ENCODE measurements at regions not wholly inside any gene's neighbourhood (a gene's known extent, or its start where the extent isn't known, plus 50 kb on each side); places are given as distances from the start of the nearest gene placed in this dataset.
A peak's percentile ranks its signal among the peaks of the same experiment; 100 is the strongest.

GRCh38 chr4:38189445-38189844, 229.2 kb downstream of the PTTG2 start:
- intact Hi-C loops (cut with micrococcal nuclease) = no loop called here
- DNase-seq = no peak
- Mint-ChIP-seq H3K27ac (no peak overlapping the region), H3K4me3 (no peak overlapping the region), H3K36me3 (no peaks in the 10 kb centered on the region), H3K4me1 (no peaks in the 10 kb centered on the region), H3K9me3 (peaks cover 0 to under 1% (median 0%) of the 10 kb centered on the region in 8 donors), H3K27me3 (peaks cover 1 to 3% of the 10 kb centered on the region in 2 donors)
- H3K4me3 ChIP-seq (ENCODE audit: low read length in 2 of 2) = no peak overlapping the region
- POLR2A ChIA-PET (ENCODE audit: partially characterized antibody) = no interaction called here
- no peaks in the 10 kb centered on the region for H3K27me3 ChIP-seq (ENCODE audit: insufficient read depth, low read length)
- no peaks in the 10 kb centered on the region for H3K9me3 ChIP-seq (ENCODE audit: control insufficient read depth in 1 of 2, low read length in 2 of 2)
- H3K4me1 ChIP-seq (ENCODE audit: insufficient read depth, low read length) = no peaks in the 10 kb centered on the region
- H3K36me3 ChIP-seq (ENCODE audit: insufficient read depth, low read length) = no peaks in the 10 kb centered on the region
- CTCF ChIA-PET (ENCODE audit: partially characterized antibody) = interaction anchor here (1.8 kb wide), 1 partner anchor 10 kb away, joined by 5 read pairs; no protein-coding TSS in a partner anchor
- H3K27ac ChIP-seq (ENCODE audit: low read depth, low read length) = no peak overlapping the region

DNA sequence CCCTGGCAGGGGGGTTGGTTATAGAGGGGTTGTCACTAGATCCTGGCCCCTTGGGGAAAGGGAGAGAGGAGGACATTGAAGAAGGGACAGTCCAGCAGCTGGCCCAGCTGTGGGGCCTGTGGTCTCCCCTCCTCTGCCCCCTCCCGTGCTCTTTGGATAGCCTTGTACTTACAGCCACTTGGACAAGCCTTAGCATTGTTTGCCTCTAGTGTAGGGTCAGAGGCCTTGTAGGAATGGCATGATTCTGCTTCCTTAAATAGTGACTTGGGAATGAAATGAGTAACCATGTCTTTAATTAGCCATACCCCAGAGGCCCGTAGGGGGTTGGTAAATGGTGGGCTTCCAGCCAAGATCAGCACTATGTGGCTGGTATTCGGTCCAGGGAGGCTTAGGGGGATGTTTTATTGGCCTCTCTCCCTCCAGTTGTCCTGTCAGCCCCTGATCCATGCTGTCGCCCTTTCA, 230.6 kb downstream of the PTTG2 start:
- intact Hi-C loops (cut with micrococcal nuclease) = no loop called here
- DNase-seq = no peak
- H3K27ac Mint-ChIP-seq = no peak overlapping the region
- Histone ChIP-seq H3K4me3 (ENCODE audit: low read length in 2 of 2) (no peak overlapping the region), H3K4me1 (ENCODE audit: insufficient read depth, low read length) (no peaks in the 10 kb centered on the region), H3K27ac (ENCODE audit: low read depth, low read length) (no peak overlapping the region), H3K27me3 (ENCODE audit: insufficient read depth, low read length) (no peaks in the 10 kb centered on the region), H3K9me3 (ENCODE audit: control insufficient read depth in 1 of 2, low read length in 2 of 2) (no peaks in the 10 kb centered on the region), H3K36me3 (ENCODE audit: insufficient read depth, low read length) (no peaks in the 10 kb centered on the region)
- POLR2A ChIA-PET (ENCODE audit: partially characterized antibody) = no interaction called here
- H3K4me3 Mint-ChIP-seq = no peak overlapping the region
- CTCF ChIA-PET (ENCODE audit: partially characterized antibody) = interaction anchor here (1.8 kb wide), 1 partner anchor 11 kb away, joined by 5 read pairs; no protein-coding TSS in a partner anchor
- no peaks in the 10 kb centered on the region for H3K4me1 Mint-ChIP-seq
- H3K27me3 Mint-ChIP-seq = peaks cover 1 to 3% of the 10 kb centered on the region in 2 donors
- H3K36me3 Mint-ChIP-seq = no peaks in the 10 kb centered on the region
- H3K9me3 Mint-ChIP-seq = peaks cover 0 to 8% (median 3%) of the 10 kb centered on the region in 8 donors

GRCh38 chr4:38192516-38192915, 232.3 kb downstream of the PTTG2 start:
- Mint-ChIP-seq H3K27ac (no peak overlapping the region), H3K36me3 (no peaks in the 10 kb centered on the region), H3K4me1 (no peaks in the 10 kb centered on the region), H3K9me3 (peaks cover 0 to 13% (median 5%) of the 10 kb centered on the region in 8 donors), H3K4me3 (no peak overlapping the region), H3K27me3 (peaks cover 1 to 3% of the 10 kb centered on the region in 2 donors)
- intact Hi-C loops (cut with micrococcal nuclease) = no loop called here
- H3K4me1 ChIP-seq (ENCODE audit: insufficient read depth, low read length) = no peaks in the 10 kb centered on the region
- H3K27ac ChIP-seq (ENCODE audit: low read depth, low read length) = no peak overlapping the region
- H3K36me3 ChIP-seq (ENCODE audit: insufficient read depth, low read length) = no peaks in the 10 kb centered on the region
- no peak overlapping the region for H3K4me3 ChIP-seq (ENCODE audit: low read length in 2 of 2)
- ChIA-PET POLR2A (ENCODE audit: partially characterized antibody) (no interaction called here), CTCF (ENCODE audit: partially characterized antibody) (interaction anchor here (1.3 to 2.1 kb wide), 3 partner anchors 13 to 483 kb away, joined by 3 to 9 read pairs (median 3); no protein-coding TSS in a partner anchor)
- H3K9me3 ChIP-seq (ENCODE audit: control insufficient read depth in 1 of 2, low read length in 2 of 2) = no peaks in the 10 kb centered on the region
- no peaks in the 10 kb centered on the region for H3K27me3 ChIP-seq (ENCODE audit: insufficient read depth, low read length)
- no peak for DNase-seq

DNA sequence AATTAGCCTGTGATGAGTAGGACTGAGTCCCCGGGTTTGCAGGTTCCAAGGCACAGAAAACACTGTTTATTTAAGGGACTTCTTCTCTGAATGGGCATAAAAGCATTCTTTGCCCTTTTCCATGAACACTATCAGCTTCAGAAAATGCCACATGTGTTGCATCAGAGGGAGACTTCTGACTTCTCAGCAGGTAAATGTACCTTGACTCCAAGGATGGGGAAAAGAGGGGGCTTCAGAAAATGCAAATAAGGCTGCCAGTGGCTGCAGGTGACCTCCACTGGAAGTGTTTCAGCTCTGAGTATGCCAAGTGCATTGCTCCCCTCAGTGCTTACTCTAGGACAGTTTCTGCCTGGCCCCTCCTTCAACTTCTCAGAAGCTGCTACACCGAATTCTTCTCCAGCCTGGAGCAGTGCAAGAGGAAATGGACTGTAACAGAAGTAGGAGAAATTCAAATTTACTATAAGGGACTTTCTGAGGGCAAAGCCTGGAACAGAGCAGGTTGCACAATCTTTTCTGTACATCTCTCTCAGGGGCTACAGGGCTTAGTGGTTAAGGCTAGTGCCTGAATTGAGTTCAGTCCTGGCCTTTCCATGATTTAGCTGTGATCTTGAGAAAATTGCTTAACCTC, 233.2 kb downstream of the PTTG2 start:
- no peak overlapping the region for H3K27ac ChIP-seq (ENCODE audit: low read depth, low read length)
- ChIA-PET POLR2A (ENCODE audit: partially characterized antibody) (no interaction called here), CTCF (ENCODE audit: partially characterized antibody) (interaction anchor here (1.3 to 2.1 kb wide), 3 partner anchors 12 to 482 kb away, joined by 3 to 9 read pairs (median 4); no protein-coding TSS in a partner anchor)
- H3K9me3 Mint-ChIP-seq = peaks cover 0 to 13% (median 5%) of the 10 kb centered on the region in 8 donors
- H3K27me3 Mint-ChIP-seq = peaks cover 1 to 3% of the 10 kb centered on the region in 2 donors
- H3K4me1 ChIP-seq (ENCODE audit: insufficient read depth, low read length) = no peaks in the 10 kb centered on the region
- no peaks in the 10 kb centered on the region for H3K9me3 ChIP-seq (ENCODE audit: control insufficient read depth in 1 of 2, low read length in 2 of 2)
- H3K36me3 ChIP-seq (ENCODE audit: insufficient read depth, low read length) = no peaks in the 10 kb centered on the region
- no peak overlapping the region for H3K4me3 ChIP-seq (ENCODE audit: low read length in 2 of 2)
- no peak for DNase-seq
- intact Hi-C loops (cut with micrococcal nuclease) = no loop called here
- H3K36me3 Mint-ChIP-seq = no peaks in the 10 kb centered on the region
- no peak overlapping the region for H3K27ac Mint-ChIP-seq
- no peaks in the 10 kb centered on the region for H3K27me3 ChIP-seq (ENCODE audit: insufficient read depth, low read length)
- H3K4me3 Mint-ChIP-seq = no peak overlapping the region
- H3K4me1 Mint-ChIP-seq = no peaks in the 10 kb centered on the region

- H3K36me3 Mint-ChIP-seq = no peaks in the 10 kb centered on the region
- Histone ChIP-seq H3K27ac (ENCODE audit: low read depth, low read length) (no peak overlapping the region), H3K27me3 (ENCODE audit: insufficient read depth, low read length) (no peaks in the 10 kb centered on the region), H3K4me1 (ENCODE audit: insufficient read depth, low read length) (no peaks in the 10 kb centered on the region), H3K9me3 (ENCODE audit: control insufficient read depth in 1 of 2, low read length in 2 of 2) (no peaks in the 10 kb centered on the region), H3K36me3 (ENCODE audit: insufficient read depth, low read length) (no peaks in the 10 kb centered on the region), H3K4me3 (ENCODE audit: low read length in 2 of 2) (no peak overlapping the region)
- ChIA-PET CTCF (ENCODE audit: partially characterized antibody) (interaction anchor here (1.3 to 2.1 kb wide), 2 partner anchors 13 to 15 kb away, joined by 4 to 9 read pairs; no protein-coding TSS in a partner anchor), POLR2A (ENCODE audit: partially characterized antibody) (no interaction called here)
- peaks cover 0 to 13% (median 5%) of the 10 kb centered on the region in 8 donors for H3K9me3 Mint-ChIP-seq
- no peak overlapping the region for H3K4me3 Mint-ChIP-seq
- intact Hi-C loops (cut with micrococcal nuclease) = no loop called here
- H3K27ac Mint-ChIP-seq = peak overlapping the region in 1 of 7 donors; percentile 42
- peaks cover 1 to 3% of the 10 kb centered on the region in 2 donors for H3K27me3 Mint-ChIP-seq
- DNase-seq = no peak
- no peaks in the 10 kb centered on the region for H3K4me1 Mint-ChIP-seq
Measured at GRCh38 chr4:38194047-38194602, 233.9 kb downstream of the PTTG2 start.

- Mint-ChIP-seq H3K27me3 (peaks cover 1 to 3% of the 10 kb centered on the region in 2 donors), H3K36me3 (no peaks in the 10 kb centered on the region), H3K9me3 (peaks cover 0 to 13% (median 5%) of the 10 kb centered on the region in 8 donors), H3K4me1 (no peaks in the 10 kb centered on the region), H3K4me3 (no peak overlapping the region), H3K27ac (no peak overlapping the region)
- DNase-seq = no peak
- CTCF ChIA-PET (ENCODE audit: partially characterized antibody) = interaction anchor here (1.6 kb wide), 1 partner anchor 564 kb away, joined by 3 read pairs; no protein-coding TSS in a partner anchor
- POLR2A ChIA-PET (ENCODE audit: partially characterized antibody) = no interaction called here
- no peaks in the 10 kb centered on the region for H3K27me3 ChIP-seq (ENCODE audit: insufficient read depth, low read length)
- no peaks in the 10 kb centered on the region for H3K4me1 ChIP-seq (ENCODE audit: insufficient read depth, low read length)
- no peaks in the 10 kb centered on the region for H3K36me3 ChIP-seq (ENCODE audit: insufficient read depth, low read length)
- H3K9me3 ChIP-seq (ENCODE audit: control insufficient read depth in 1 of 2, low read length in 2 of 2) = no peaks in the 10 kb centered on the region
- H3K4me3 ChIP-seq (ENCODE audit: low read length in 2 of 2) = no peak overlapping the region
- H3K27ac ChIP-seq (ENCODE audit: low read depth, low read length) = no peak overlapping the region
- intact Hi-C loops (cut with micrococcal nuclease) = no loop called here
Measured at GRCh38 chr4:38195486-38195885, 235.3 kb downstream of the PTTG2 start.

GRCh38 chr4:38195911-38196310, 235.7 kb downstream of the PTTG2 start:
- H3K27ac ChIP-seq (ENCODE audit: low read depth, low read length) = no peak overlapping the region
- H3K4me1 Mint-ChIP-seq = no peaks in the 10 kb centered on the region
- intact Hi-C loops (cut with micrococcal nuclease) = no loop called here
- H3K9me3 ChIP-seq (ENCODE audit: control insufficient read depth in 1 of 2, low read length in 2 of 2) = no peaks in the 10 kb centered on the region
- H3K36me3 ChIP-seq (ENCODE audit: insufficient read depth, low read length) = no peaks in the 10 kb centered on the region
- H3K27me3 Mint-ChIP-seq = peaks cover 1 to 3% of the 10 kb centered on the region in 2 donors
- ChIA-PET CTCF (ENCODE audit: partially characterized antibody) (interaction anchor here (1.6 kb wide), 1 partner anchor 564 kb away, joined by 3 read pairs; no protein-coding TSS in a partner anchor), POLR2A (ENCODE audit: partially characterized antibody) (no interaction called here)
- DNase-seq = no peak
- H3K27ac Mint-ChIP-seq = no peak overlapping the region
- no peaks in the 10 kb centered on the region for H3K36me3 Mint-ChIP-seq
- no peaks in the 10 kb centered on the region for H3K4me1 ChIP-seq (ENCODE audit: insufficient read depth, low read length)
- H3K4me3 Mint-ChIP-seq = no peak overlapping the region
- no peaks in the 10 kb centered on the region for H3K27me3 ChIP-seq (ENCODE audit: insufficient read depth, low read length)
- H3K9me3 Mint-ChIP-seq = peaks cover 0 to 13% (median 5%) of the 10 kb centered on the region in 8 donors
- no peak overlapping the region for H3K4me3 ChIP-seq (ENCODE audit: low read length in 2 of 2)

All from CD4-positive, alpha-beta memory T cell (primary cell).